ENCODE measurements at regions not wholly inside any gene's neighbourhood (a gene's known extent, or its start where the extent isn't known, plus 50 kb on each side); places are given as distances from the start of the nearest gene placed in this dataset.

- Histone ChIP-seq H4K91ac (ENCODE audit: low read length) (no peak overlapping the region), H3K9me3 (ENCODE audit: control insufficient read depth, low read length) (no peaks in the 10 kb centered on the region), H2BK15ac (ENCODE audit: low read depth, poor library complexity, severe bottlenecking) (no peak overlapping the region), H2BK5ac (ENCODE audit: low read depth, low read length, poor library complexity, severe bottlenecking) (no peak overlapping the region), H3K4me1 (ENCODE audit: control insufficient read depth, insufficient read depth, low read depth, low read length) (no peaks in the 10 kb centered on the region), H3K23ac (ENCODE audit: low read length in 2 of 2) (no peak overlapping the region), H3K4ac (ENCODE audit: low read depth in 1 of 2, low read length in 2 of 2) (no peak overlapping the region), H2AFZ (ENCODE audit: low read depth, low read length) (no peak overlapping the region), H3K18ac (ENCODE audit: low read depth in 1 of 2, low read length in 2 of 2) (no peak overlapping the region), H3K36me3 (ENCODE audit: control insufficient read depth in 1 of 2, insufficient read depth in 2 of 2, low read depth in 1 of 2, low read length in 2 of 2) (no peaks in the 10 kb centered on the region), H2BK120ac (ENCODE audit: low read depth, low read length) (no peak overlapping the region), H3K27ac (ENCODE audit: low read length, poor library complexity, severe bottlenecking) (no peak overlapping the region), H3K79me1 (replicated peaks; ENCODE audit: low read length, poor library complexity, severe bottlenecking) (no peaks in the 10 kb centered on the region), H3K14ac (ENCODE audit: low read length in 2 of 2) (no peak overlapping the region), H4K8ac (ENCODE audit: low read length) (no peak overlapping the region), H3K9ac (ENCODE audit: low read length) (no peak overlapping the region), H3K27me3 (ENCODE audit: control insufficient read depth in 1 of 2, insufficient read depth in 1 of 2, low read length in 2 of 2) (no peaks in the 10 kb centered on the region), H2BK12ac (ENCODE audit: low read length in 2 of 2) (no peak overlapping the region), H3K4me3 (ENCODE audit: insufficient read depth in 1 of 2, low read depth in 1 of 2, low read length in 2 of 2) (no peak overlapping the region), H3K4me2 (ENCODE audit: low read length, poor library complexity, severe bottlenecking) (no peak overlapping the region), H2AK5ac (ENCODE audit: low read length, severe bottlenecking) (no peak overlapping the region)
- WGBS, result 92% methylated on average over 1 of the region's 2 CpGs
- DNase-seq, result no peak
Observed at GRCh38 chr6:22658183-22658582, 88.8 kb downstream of the HDGFL1 start.

- H4K91ac ChIP-seq (ENCODE audit: low read length), result no peak overlapping the region
- no peak overlapping the region for H2AK5ac ChIP-seq (ENCODE audit: low read length, severe bottlenecking)
- no peak overlapping the region for H3K9ac ChIP-seq (ENCODE audit: low read length)
- H2BK12ac ChIP-seq (ENCODE audit: low read length in 2 of 2), result no peak overlapping the region
- H3K79me1 ChIP-seq (replicated peaks; ENCODE audit: low read length, poor library complexity, severe bottlenecking), result no peaks in the 10 kb centered on the region
- H3K18ac ChIP-seq (ENCODE audit: low read depth in 1 of 2, low read length in 2 of 2), result no peak overlapping the region
- no peak overlapping the region for H3K4ac ChIP-seq (ENCODE audit: low read depth in 1 of 2, low read length in 2 of 2)
- no peak overlapping the region for H3K23ac ChIP-seq (ENCODE audit: low read length in 2 of 2)
- no peaks in the 10 kb centered on the region for H3K36me3 ChIP-seq (ENCODE audit: control insufficient read depth in 1 of 2, insufficient read depth in 2 of 2, low read depth in 1 of 2, low read length in 2 of 2)
- no peak overlapping the region for H3K14ac ChIP-seq (ENCODE audit: low read length in 2 of 2)
- no peak overlapping the region for H2BK15ac ChIP-seq (ENCODE audit: low read depth, poor library complexity, severe bottlenecking)
- no peaks in the 10 kb centered on the region for H3K9me3 ChIP-seq (ENCODE audit: control insufficient read depth, low read length)
- no peak overlapping the region for H2BK5ac ChIP-seq (ENCODE audit: low read depth, low read length, poor library complexity, severe bottlenecking)
- H4K8ac ChIP-seq (ENCODE audit: low read length), result no peak overlapping the region
- no peak overlapping the region for H3K4me3 ChIP-seq (ENCODE audit: insufficient read depth in 1 of 2, low read depth in 1 of 2, low read length in 2 of 2)
- H2BK120ac ChIP-seq (ENCODE audit: low read depth, low read length), result no peak overlapping the region
- H3K4me1 ChIP-seq (ENCODE audit: control insufficient read depth, insufficient read depth, low read depth, low read length), result no peaks in the 10 kb centered on the region
- 77% methylated on average over 1 of the region's 1 CpG for WGBS
- no peak overlapping the region for H2AFZ ChIP-seq (ENCODE audit: low read depth, low read length)
- no peak overlapping the region for H3K4me2 ChIP-seq (ENCODE audit: low read length, poor library complexity, severe bottlenecking)
- no peak overlapping the region for H3K27ac ChIP-seq (ENCODE audit: low read length, poor library complexity, severe bottlenecking)
- no peak for DNase-seq
- H3K27me3 ChIP-seq (ENCODE audit: control insufficient read depth in 1 of 2, insufficient read depth in 1 of 2, low read length in 2 of 2), result no peaks in the 10 kb centered on the region
Observed at GRCh38 chr6:22658934-22659333, 89.6 kb downstream of the HDGFL1 start.

DNA sequence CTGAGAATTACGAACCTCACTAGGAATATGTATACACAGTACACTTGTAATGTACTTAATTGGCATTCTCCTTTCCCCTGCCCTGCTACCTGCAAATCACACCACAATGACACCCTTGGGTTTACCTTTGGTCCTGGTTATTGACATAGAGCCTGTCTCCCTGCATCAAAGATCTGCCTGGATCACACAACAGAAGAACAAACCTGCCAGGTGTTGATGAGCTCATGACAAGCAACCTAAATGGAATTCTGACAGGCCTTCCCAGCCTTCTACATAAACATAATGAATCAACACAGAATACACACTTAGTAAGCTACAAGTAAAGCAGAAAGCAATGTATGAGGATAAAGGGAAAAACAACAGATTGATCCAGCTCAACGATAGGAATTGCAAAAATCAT, 95.6 kb downstream of the HDGFL1 start:
- H3K4me1 ChIP-seq (ENCODE audit: control insufficient read depth, insufficient read depth, low read depth, low read length), result no peaks in the 10 kb centered on the region
- H2AK5ac ChIP-seq (ENCODE audit: low read length, severe bottlenecking), result no peak overlapping the region
- no peak overlapping the region for H2BK15ac ChIP-seq (ENCODE audit: low read depth, poor library complexity, severe bottlenecking)
- no peak overlapping the region for H3K4me3 ChIP-seq (ENCODE audit: insufficient read depth in 1 of 2, low read depth in 1 of 2, low read length in 2 of 2)
- H4K8ac ChIP-seq (ENCODE audit: low read length), result no peak overlapping the region
- no peaks in the 10 kb centered on the region for H3K9me3 ChIP-seq (ENCODE audit: control insufficient read depth, low read length)
- no peak overlapping the region for H3K18ac ChIP-seq (ENCODE audit: low read depth in 1 of 2, low read length in 2 of 2)
- no peak overlapping the region for H3K9ac ChIP-seq (ENCODE audit: low read length)
- no peaks in the 10 kb centered on the region for H3K36me3 ChIP-seq (ENCODE audit: control insufficient read depth in 1 of 2, insufficient read depth in 2 of 2, low read depth in 1 of 2, low read length in 2 of 2)
- no peak overlapping the region for H3K23ac ChIP-seq (ENCODE audit: low read length in 2 of 2)
- H3K14ac ChIP-seq (ENCODE audit: low read length in 2 of 2), result no peak overlapping the region
- H3K4me2 ChIP-seq (ENCODE audit: low read length, poor library complexity, severe bottlenecking), result no peak overlapping the region
- no peak overlapping the region for H3K4ac ChIP-seq (ENCODE audit: low read depth in 1 of 2, low read length in 2 of 2)
- no peak overlapping the region for H2AFZ ChIP-seq (ENCODE audit: low read depth, low read length)
- no peak overlapping the region for H2BK5ac ChIP-seq (ENCODE audit: low read depth, low read length, poor library complexity, severe bottlenecking)
- WGBS, result 88% methylated on average over 2 of the region's 2 CpGs
- no peaks in the 10 kb centered on the region for H3K27me3 ChIP-seq (ENCODE audit: control insufficient read depth in 1 of 2, insufficient read depth in 1 of 2, low read length in 2 of 2)
- no peak overlapping the region for H4K91ac ChIP-seq (ENCODE audit: low read length)
- H3K27ac ChIP-seq (ENCODE audit: low read length, poor library complexity, severe bottlenecking), result no peak overlapping the region
- H3K79me1 ChIP-seq (replicated peaks; ENCODE audit: low read length, poor library complexity, severe bottlenecking), result no peaks in the 10 kb centered on the region
- H2BK120ac ChIP-seq (ENCODE audit: low read depth, low read length), result no peak overlapping the region
- no peak overlapping the region for H2BK12ac ChIP-seq (ENCODE audit: low read length in 2 of 2)
- no peak for DNase-seq

DNA sequence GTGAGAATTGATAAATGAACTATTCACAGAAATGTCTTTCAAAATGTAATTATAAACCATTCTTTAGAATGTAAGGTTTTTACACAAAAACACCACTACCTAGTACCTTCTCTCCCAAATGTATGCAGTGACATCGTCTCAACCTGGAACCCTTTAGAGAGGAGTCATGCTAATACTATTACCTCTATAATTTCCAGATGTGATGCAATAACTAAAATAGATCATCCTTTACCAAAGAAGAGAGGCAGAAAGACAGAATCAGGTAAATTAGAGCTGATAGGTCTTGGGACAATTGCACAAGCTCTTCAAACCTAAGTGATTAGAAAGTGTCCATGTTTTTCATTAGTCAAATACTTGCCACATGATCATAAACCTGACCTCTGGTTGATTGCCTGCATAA, 96.7 kb downstream of the HDGFL1 start:
- no peak overlapping the region for H3K4me2 ChIP-seq (ENCODE audit: low read length, poor library complexity, severe bottlenecking)

More for the DNA sequence above, 96.7 kb downstream of the HDGFL1 start:
- Histone ChIP-seq H4K8ac (ENCODE audit: low read length) (no peak overlapping the region), H3K4me1 (ENCODE audit: control insufficient read depth, insufficient read depth, low read depth, low read length) (no peaks in the 10 kb centered on the region), H3K36me3 (ENCODE audit: control insufficient read depth in 1 of 2, insufficient read depth in 2 of 2, low read depth in 1 of 2, low read length in 2 of 2) (no peaks in the 10 kb centered on the region), H3K18ac (ENCODE audit: low read depth in 1 of 2, low read length in 2 of 2) (no peak overlapping the region), H3K27ac (ENCODE audit: low read length, poor library complexity, severe bottlenecking) (no peak overlapping the region), H2AFZ (ENCODE audit: low read depth, low read length) (no peak overlapping the region), H4K91ac (ENCODE audit: low read length) (no peak overlapping the region), H2AK5ac (ENCODE audit: low read length, severe bottlenecking) (no peak overlapping the region), H3K27me3 (ENCODE audit: control insufficient read depth in 1 of 2, insufficient read depth in 1 of 2, low read length in 2 of 2) (no peaks in the 10 kb centered on the region), H2BK5ac (ENCODE audit: low read depth, low read length, poor library complexity, severe bottlenecking) (no peak overlapping the region), H3K4me3 (ENCODE audit: insufficient read depth in 1 of 2, low read depth in 1 of 2, low read length in 2 of 2) (no peak overlapping the region), H2BK120ac (ENCODE audit: low read depth, low read length) (no peak overlapping the region), H3K23ac (ENCODE audit: low read length in 2 of 2) (no peak overlapping the region), H3K4ac (ENCODE audit: low read depth in 1 of 2, low read length in 2 of 2) (no peak overlapping the region), H3K9me3 (ENCODE audit: control insufficient read depth, low read length) (no peaks in the 10 kb centered on the region), H3K79me1 (replicated peaks; ENCODE audit: low read length, poor library complexity, severe bottlenecking) (no peaks in the 10 kb centered on the region), H2BK15ac (ENCODE audit: low read depth, poor library complexity, severe bottlenecking) (no peak overlapping the region), H3K14ac (ENCODE audit: low read length in 2 of 2) (no peak overlapping the region), H3K9ac (ENCODE audit: low read length) (no peak overlapping the region), H2BK12ac (ENCODE audit: low read length in 2 of 2) (no peak overlapping the region)
- no peak for DNase-seq
- WGBS, result 100% methylated on average over 1 of the region's 1 CpG
